Stimulated activated CD4-positive, alpha-beta T cell treated with anti-CD3 and anti-CD28 coated beads, Interleukin-12 subunit alpha, Interleukin-12 subunit beta, amount 100 ng/mL, for 24 hours (primary cell): ENCODE measurements at regions not wholly inside any gene's neighbourhood (a gene's known extent, or its start where the extent isn't known, plus 50 kb on each side); places are given as distances from the start of the nearest gene placed in this dataset.
"Not testable (repeated sequence)": the region's sequence is repeated elsewhere in the genome, so short reads cannot be mapped to it uniquely, and the experiment has no call there.

ENCODE experiments used
- DNase-seq, 2 experiments: peaks; one replicate each; pipeline ENCODE4 v3.0.0-alpha.2; 2020; ENCODE audit warnings: low read depth in 2 of 2

DNA sequence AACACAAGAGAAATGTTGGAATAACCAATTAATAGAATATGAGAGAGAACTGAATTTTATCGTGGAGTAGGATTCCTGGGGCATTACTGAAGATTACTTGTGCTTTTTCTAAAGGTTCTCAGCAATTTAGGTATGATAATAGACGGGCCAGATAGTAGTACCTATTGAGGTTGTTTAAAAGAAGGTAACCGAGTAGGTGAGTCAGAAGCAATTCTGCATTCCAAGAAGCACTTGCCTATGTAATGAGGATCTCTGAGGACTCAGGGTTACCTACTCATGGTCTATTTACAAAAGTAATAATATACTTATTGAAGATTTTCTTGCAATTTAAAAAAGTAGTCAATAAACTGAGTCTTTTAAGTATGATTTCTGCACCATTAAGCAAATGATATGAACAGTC lies 1469.8 kb downstream of the BRINP3 start:
- no peak for DNase-seq

GRCh38 chr1:189021577-189021976 lies 1456.1 kb downstream of the BRINP3 start:
- no peak for DNase-seq

DNA sequence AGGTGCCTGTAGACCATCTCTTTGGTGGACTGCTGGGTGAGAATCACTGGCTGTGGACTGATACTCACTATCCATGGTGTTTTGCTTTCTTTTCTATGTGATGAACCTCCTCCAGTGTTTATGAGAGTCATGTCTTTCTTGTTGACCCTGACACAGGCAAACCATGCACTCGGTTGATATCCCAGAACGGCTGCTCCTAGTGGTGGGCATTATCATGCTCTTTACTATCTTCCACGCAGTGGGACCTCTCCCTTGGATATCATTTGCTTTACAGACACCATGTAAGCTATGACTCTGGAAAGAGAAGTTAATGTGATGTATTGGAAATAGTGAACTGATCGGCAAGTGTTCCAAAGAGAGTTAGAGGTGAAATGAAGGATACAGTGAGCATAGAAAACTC lies 1455.6 kb downstream of the BRINP3 start:
- DNase-seq, result no peak

DNA sequence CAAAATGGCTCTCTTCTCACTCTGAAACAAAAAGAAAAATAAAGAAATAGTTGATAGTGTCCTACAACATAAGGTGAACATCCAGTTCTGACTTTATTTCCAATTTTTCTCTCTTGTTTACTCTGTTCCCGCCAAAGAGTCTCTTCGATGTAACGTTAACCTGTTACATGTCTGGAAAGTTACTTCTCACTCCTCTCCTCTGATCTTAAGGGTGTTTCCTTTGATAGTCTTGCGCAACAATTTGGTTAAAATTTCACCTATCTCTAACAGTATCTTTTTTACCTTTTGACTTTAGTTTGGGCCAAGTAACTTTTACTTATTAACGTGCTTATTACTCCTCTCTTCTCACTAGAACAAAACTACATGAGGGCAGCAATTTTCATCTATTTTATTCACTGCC lies 1450.2 kb downstream of the BRINP3 start:
- DNase-seq, result no peak

- no peak for DNase-seq
Observed at GRCh38 chr1:189033169-189033568, 1444.5 kb downstream of the BRINP3 start.

- no peak for DNase-seq
Observed at GRCh38 chr1:189036628-189037027, 1441.0 kb downstream of the BRINP3 start.

DNA sequence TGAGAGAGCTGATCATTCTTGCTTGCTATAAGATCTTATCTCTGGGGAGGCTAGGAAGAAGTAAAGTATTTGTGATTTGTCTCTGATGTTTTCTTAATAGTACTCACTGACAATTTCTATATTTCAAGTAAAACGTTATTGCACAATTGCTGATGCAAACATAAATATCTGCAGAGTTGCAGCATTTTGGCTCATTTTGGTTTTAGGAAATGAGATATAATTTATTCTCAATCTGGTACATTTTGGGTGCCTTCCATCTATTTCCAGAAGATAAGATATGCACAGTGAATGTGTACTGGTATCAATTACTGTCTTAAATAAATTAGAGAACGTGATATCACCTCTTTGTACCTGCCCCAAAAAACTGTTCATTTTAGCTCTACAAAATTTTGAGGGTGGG lies 1431.5 kb downstream of the BRINP3 start:
- no peak for DNase-seq

- no peak for DNase-seq
Observed at GRCh38 chr1:189084811-189085210, 1392.9 kb downstream of the BRINP3 start.

GRCh38 chr1:189103956-189104355 lies 1373.7 kb downstream of the BRINP3 start:
- no peak for DNase-seq

DNA sequence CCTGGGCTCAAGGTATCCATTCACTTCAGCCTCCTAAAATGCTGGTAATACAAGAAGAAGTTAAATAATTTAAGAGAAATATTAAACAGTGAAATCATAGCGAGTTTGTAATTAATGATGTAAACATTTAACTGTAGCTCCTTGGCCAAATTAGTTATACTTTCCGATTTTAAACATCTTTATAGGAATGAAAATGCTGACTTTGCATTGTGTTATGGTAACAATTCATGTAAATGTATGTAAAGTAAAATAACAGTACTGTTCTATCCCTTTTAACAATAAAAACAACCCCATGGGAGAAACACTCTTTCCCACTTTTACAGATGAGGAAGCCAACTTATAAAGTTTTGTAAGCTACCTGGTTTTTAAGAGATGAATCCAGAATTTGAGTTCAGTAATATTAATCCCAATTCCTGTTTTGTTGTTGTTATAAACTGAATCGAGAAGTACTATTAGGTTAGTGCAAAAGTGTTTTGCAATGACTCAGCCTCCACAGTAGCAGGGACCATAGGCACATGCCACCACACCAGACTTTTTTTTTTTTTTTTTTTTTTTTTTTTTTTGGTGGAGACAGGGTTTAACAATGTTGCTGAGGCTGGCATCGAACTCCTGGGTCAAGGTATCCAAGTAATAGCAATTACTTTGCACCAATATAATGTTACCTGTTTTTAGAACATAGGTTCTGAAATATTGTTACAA lies 1360.4 kb downstream of the BRINP3 start:
- no peak for DNase-seq

DNA sequence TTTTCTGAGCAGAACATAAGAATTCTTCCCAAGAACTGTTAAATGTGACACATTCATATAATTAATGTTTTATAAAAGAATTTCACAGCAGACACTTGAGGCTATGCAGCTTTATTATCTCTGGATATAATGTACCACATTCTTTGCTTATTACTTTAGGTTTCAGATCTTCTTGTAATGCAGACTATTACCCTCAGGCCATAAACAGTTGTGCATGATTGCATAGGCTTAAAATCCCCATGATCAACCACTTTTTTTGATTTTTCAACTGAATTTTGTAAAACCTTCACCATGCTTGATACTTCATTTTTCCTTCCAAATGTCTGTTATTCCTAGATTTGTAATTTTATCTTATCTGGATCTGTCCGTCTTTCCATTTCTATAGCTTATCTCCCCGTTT lies 1355.7 kb downstream of the BRINP3 start:
- no peak for DNase-seq

DNA sequence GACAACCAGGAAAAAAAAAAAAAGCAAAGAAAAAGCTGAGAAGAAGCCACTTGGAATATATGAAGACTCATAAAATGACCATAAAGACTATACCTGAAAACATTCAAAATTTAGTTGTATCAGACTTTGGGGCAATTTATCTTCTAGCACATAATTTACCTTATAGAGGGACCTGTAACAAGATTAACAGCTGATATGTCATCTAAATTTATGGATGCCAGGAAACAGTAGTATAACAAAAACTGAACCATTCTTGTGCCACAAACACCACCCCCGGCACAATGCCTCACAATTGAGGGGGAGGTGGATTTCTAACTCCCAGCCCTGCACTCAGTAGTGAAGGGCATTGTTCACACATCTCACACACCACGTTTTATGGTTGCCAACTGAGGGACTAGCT lies 1352.0 kb downstream of the BRINP3 start:
- no peak for DNase-seq

- no peak for DNase-seq
Observed at GRCh38 chr1:189131576-189131975, 1346.1 kb downstream of the BRINP3 start.

GRCh38 chr1:189139748-189140147 lies 1337.9 kb downstream of the BRINP3 start:
- DNase-seq, result not testable (repeated sequence)

- DNase-seq, result no peak
Observed at GRCh38 chr1:189141056-189141455, 1336.6 kb downstream of the BRINP3 start.

DNA sequence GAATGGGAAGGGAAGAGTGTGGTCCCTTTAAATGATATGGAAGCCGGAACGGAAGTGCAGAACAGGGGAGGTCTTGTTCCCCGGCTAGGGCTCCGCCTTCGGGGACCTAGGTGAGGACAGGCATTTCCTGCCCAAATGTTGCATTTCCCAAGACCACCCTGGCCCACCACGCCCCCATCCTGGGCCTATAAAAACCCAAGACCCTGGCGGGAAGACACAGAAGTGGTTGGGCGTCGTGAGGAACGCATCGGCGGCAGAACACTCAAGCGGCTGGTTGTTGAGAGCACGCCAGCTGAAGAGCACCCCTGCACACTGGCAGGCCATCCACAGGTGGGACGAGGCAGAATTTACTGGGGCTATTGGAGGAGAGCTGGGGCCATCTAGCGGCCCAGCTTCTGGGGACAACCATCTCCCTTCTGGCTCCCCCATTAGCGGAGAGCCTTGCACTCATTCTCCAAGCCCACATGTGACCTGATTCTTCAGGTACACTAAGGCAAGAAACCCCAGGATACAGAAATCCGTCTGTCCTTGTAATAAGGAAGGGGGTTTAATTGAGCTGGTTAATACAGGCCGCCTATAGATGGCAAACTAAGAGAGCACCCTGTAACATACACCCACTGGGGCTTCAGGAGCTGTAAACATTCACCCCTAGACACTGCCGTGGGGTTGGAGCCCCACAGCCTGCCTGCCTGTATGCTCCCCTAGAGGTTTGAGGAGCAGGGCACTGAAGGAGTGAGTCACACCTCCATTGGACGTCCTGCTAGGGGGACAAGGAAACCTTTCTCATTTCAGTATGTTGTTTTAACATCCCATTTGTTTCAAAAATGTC lies 1327.9 kb downstream of the BRINP3 start:
- DNase-seq, result no peak

DNA sequence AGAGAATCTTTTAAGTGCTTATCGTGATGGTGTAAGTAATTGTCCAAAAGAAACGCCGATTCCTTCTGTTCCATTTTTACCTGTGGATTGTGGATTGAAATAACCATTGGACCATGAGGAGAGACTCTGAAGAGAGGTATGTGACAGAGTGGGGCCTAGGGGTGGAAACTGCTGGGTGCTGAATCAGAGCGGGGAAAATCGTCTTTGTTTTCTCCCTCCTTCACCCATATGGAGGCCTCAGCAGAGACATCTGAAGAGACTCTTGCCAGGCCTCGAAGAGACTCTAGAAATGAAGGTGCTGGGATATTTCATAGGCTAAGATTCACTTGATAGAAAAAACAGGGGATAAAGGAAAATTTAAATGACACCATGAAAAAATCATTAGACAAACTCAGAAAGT lies 1327.0 kb downstream of the BRINP3 start:
- DNase-seq, result no peak

GRCh38 chr1:189151361-189151760 lies 1326.3 kb downstream of the BRINP3 start:
- no peak for DNase-seq

- no peak for DNase-seq
Observed at GRCh38 chr1:189152685-189153084, 1325.0 kb downstream of the BRINP3 start.

GRCh38 chr1:189158155-189158554 lies 1319.5 kb downstream of the BRINP3 start:
- no peak for DNase-seq

DNA sequence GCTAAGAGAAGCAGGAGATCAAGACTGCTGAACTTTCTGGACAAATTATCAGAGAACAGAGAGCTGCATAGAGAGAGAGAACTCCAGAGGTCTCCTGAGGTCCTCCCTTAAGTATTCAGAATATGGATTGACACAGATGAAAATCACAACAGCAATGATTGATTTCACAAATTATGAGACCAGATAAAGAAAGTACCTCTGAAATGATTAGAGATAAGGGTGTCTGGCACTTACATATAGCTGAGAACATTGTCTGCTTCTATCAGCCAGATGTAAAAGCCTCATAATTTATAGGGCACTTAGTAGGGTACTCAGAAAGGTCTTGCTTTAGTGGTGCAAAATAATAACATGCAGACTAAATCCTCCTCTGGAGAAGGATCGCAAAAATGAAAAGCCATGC lies 1301.8 kb downstream of the BRINP3 start:
- no peak for DNase-seq

- no peak for DNase-seq
Observed at GRCh38 chr1:189180057-189180456, 1297.6 kb downstream of the BRINP3 start.

- DNase-seq, result no peak
Observed at GRCh38 chr1:189185097-189185496, 1292.6 kb downstream of the BRINP3 start.
